Activated T-cell treated with anti-CD3 and anti-CD28 coated beads, Interleukin-2, amount 50 U/mL, for 24 hours (primary cell): ENCODE measurements at regions not wholly inside any gene's neighbourhood (a gene's known extent, or its start where the extent isn't known, plus 50 kb on each side); places are given as distances from the start of the nearest gene placed in this dataset.
"Not testable (repeated sequence)": the region's sequence is repeated elsewhere in the genome, so short reads cannot be mapped to it uniquely, and the experiment has no call there.

Experiments used
- DNase-seq: peaks from one replicate; pipeline ENCODE4 v3.0.0-alpha.2; 2020
- H3K27ac Mint-ChIP-seq: 2 replicates; pipeline ENCODE4 v1.8.0; 2020; ENCODE audit warnings: mild to moderate bottlenecking, mixed read lengths
- H3K27me3 Mint-ChIP-seq: 2 replicates; pipeline ENCODE4 v1.8.0; 2020; ENCODE audit warnings: mixed read lengths
- H3K36me3 Mint-ChIP-seq: 2 replicates; pipeline ENCODE4 v1.8.0; 2020; ENCODE audit warnings: low read depth, mixed read lengths
- H3K4me1 Mint-ChIP-seq: 2 replicates; pipeline ENCODE4 v1.8.0; 2020; ENCODE audit warnings: low read depth, mixed read lengths
- H3K4me3 Mint-ChIP-seq: 2 replicates; pipeline ENCODE4 v1.8.0; 2020; ENCODE audit warnings: mild to moderate bottlenecking, moderate library complexity, mixed read lengths
- H3K9me3 Mint-ChIP-seq: 2 replicates; pipeline ENCODE4 v1.8.0; 2020; ENCODE audit warnings: mixed read lengths

- Mint-ChIP-seq H3K27ac (no peak overlapping the region), H3K4me3 (no peak overlapping the region), H3K27me3 (peaks cover 24% of the 10 kb centered on the region), H3K9me3 (no peaks in the 10 kb centered on the region), H3K36me3 (no peaks in the 10 kb centered on the region), H3K4me1 (no peaks in the 10 kb centered on the region)
- DNase-seq, result no peak
Measured at GRCh38 chr12:105581420-105581819, 250.9 kb downstream of the C12orf75 start.

GRCh38 chr12:105585107-105585506, 254.6 kb downstream of the C12orf75 start:
- no peak overlapping the region for H3K4me3 Mint-ChIP-seq
- no peak for DNase-seq
- H3K9me3 Mint-ChIP-seq, result no peaks in the 10 kb centered on the region
- no peaks in the 10 kb centered on the region for H3K36me3 Mint-ChIP-seq
- peaks cover 14% of the 10 kb centered on the region for H3K27me3 Mint-ChIP-seq
- H3K4me1 Mint-ChIP-seq, result no peaks in the 10 kb centered on the region
- H3K27ac Mint-ChIP-seq, result no peak overlapping the region

GRCh38 chr12:105587237-105587636, 256.7 kb downstream of the C12orf75 start:
- H3K27ac Mint-ChIP-seq, result no peak overlapping the region
- no peak overlapping the region for H3K4me3 Mint-ChIP-seq
- no peaks in the 10 kb centered on the region for H3K9me3 Mint-ChIP-seq
- peaks cover 11% of the 10 kb centered on the region for H3K27me3 Mint-ChIP-seq
- DNase-seq, result no peak
- H3K36me3 Mint-ChIP-seq, result no peaks in the 10 kb centered on the region
- no peaks in the 10 kb centered on the region for H3K4me1 Mint-ChIP-seq

- no peak for DNase-seq
- Mint-ChIP-seq H3K27ac (no peak overlapping the region), H3K4me3 (no peak overlapping the region), H3K4me1 (no peaks in the 10 kb centered on the region), H3K9me3 (no peaks in the 10 kb centered on the region), H3K27me3 (peaks cover 11% of the 10 kb centered on the region), H3K36me3 (no peaks in the 10 kb centered on the region)
Measured at GRCh38 chr12:105588106-105588505, 257.6 kb downstream of the C12orf75 start.

GRCh38 chr12:105590571-105590970, 260.1 kb downstream of the C12orf75 start:
- DNase-seq, result no peak
- no peak overlapping the region for H3K27ac Mint-ChIP-seq
- peaks cover 5% of the 10 kb centered on the region for H3K27me3 Mint-ChIP-seq

GRCh38 chr12:105595440-105595839, 264.9 kb downstream of the C12orf75 start:
- Mint-ChIP-seq H3K9me3 (no peaks in the 10 kb centered on the region), H3K27ac (no peak overlapping the region), H3K4me3 (no peak overlapping the region)

More at GRCh38 chr12:105590571-105590970, 260.1 kb downstream of the C12orf75 start:
- H3K4me1 Mint-ChIP-seq, result no peaks in the 10 kb centered on the region
- H3K4me3 Mint-ChIP-seq, result no peak overlapping the region
- no peaks in the 10 kb centered on the region for H3K36me3 Mint-ChIP-seq
- no peaks in the 10 kb centered on the region for H3K9me3 Mint-ChIP-seq

GRCh38 chr12:105596731-105597130, 266.2 kb downstream of the C12orf75 start:
- DNase-seq, result no peak
- Mint-ChIP-seq H3K9me3 (no peaks in the 10 kb centered on the region), H3K27ac (no peak overlapping the region), H3K4me3 (no peak overlapping the region), H3K27me3 (peaks cover 9% of the 10 kb centered on the region), H3K4me1 (no peaks in the 10 kb centered on the region), H3K36me3 (no peaks in the 10 kb centered on the region)

More at GRCh38 chr12:105595440-105595839, 264.9 kb downstream of the C12orf75 start:
- Mint-ChIP-seq H3K36me3 (no peaks in the 10 kb centered on the region), H3K4me1 (no peaks in the 10 kb centered on the region), H3K27me3 (peaks cover 9% of the 10 kb centered on the region)
- no peak for DNase-seq

GRCh38 chr12:105598031-105598430, 267.5 kb downstream of the C12orf75 start:
- no peak overlapping the region for H3K27ac Mint-ChIP-seq
- DNase-seq, result no peak
- H3K27me3 Mint-ChIP-seq, result peaks cover 9% of the 10 kb centered on the region
- H3K9me3 Mint-ChIP-seq, result no peaks in the 10 kb centered on the region
- H3K4me3 Mint-ChIP-seq, result no peak overlapping the region
- H3K4me1 Mint-ChIP-seq, result peaks cover 5% of the 10 kb centered on the region
- no peaks in the 10 kb centered on the region for H3K36me3 Mint-ChIP-seq

- Mint-ChIP-seq H3K4me3 (no peak overlapping the region), H3K27ac (no peak overlapping the region), H3K4me1 (peaks cover 5% of the 10 kb centered on the region), H3K36me3 (no peaks in the 10 kb centered on the region), H3K27me3 (peaks cover 6% of the 10 kb centered on the region), H3K9me3 (no peaks in the 10 kb centered on the region)
- no peak for DNase-seq
Measured at GRCh38 chr12:105600911-105601545, 270.5 kb downstream of the C12orf75 start.

- H3K36me3 Mint-ChIP-seq, DNase-seq, H3K4me3 Mint-ChIP-seq, H3K9me3 Mint-ChIP-seq, H3K27me3 Mint-ChIP-seq, H3K27ac Mint-ChIP-seq, H3K4me1 Mint-ChIP-seq: not testable (repeated sequence)
Measured at GRCh38 chr12:105602312-105602711, 271.8 kb downstream of the C12orf75 start.

- H3K36me3 Mint-ChIP-seq, H3K4me1 Mint-ChIP-seq, H3K4me3 Mint-ChIP-seq, DNase-seq, H3K9me3 Mint-ChIP-seq, H3K27ac Mint-ChIP-seq, H3K27me3 Mint-ChIP-seq: not testable (repeated sequence)
Measured at GRCh38 chr12:105604281-105604680, 273.8 kb downstream of the C12orf75 start.

- H3K36me3 Mint-ChIP-seq, H3K27ac Mint-ChIP-seq, H3K9me3 Mint-ChIP-seq, H3K4me3 Mint-ChIP-seq, H3K4me1 Mint-ChIP-seq, DNase-seq, H3K27me3 Mint-ChIP-seq: not testable (repeated sequence)
Measured at GRCh38 chr12:105606613-105607012, 276.1 kb downstream of the C12orf75 start.

GRCh38 chr12:105609001-105609400, 278.5 kb downstream of the C12orf75 start:
- H3K27me3 Mint-ChIP-seq, H3K4me3 Mint-ChIP-seq, H3K4me1 Mint-ChIP-seq, H3K9me3 Mint-ChIP-seq, H3K36me3 Mint-ChIP-seq, DNase-seq, H3K27ac Mint-ChIP-seq: not testable (repeated sequence)

- Mint-ChIP-seq H3K27me3 (no peaks in the 10 kb centered on the region), H3K4me3 (no peak overlapping the region), H3K27ac (no peak overlapping the region), H3K36me3 (no peaks in the 10 kb centered on the region), H3K9me3 (no peaks in the 10 kb centered on the region), H3K4me1 (no peaks in the 10 kb centered on the region)
- no peak for DNase-seq
Measured at GRCh38 chr12:105610459-105610858, 280.0 kb downstream of the C12orf75 start.

- peaks cover under 1% of the 10 kb centered on the region for H3K27me3 Mint-ChIP-seq
- no peak overlapping the region for H3K4me3 Mint-ChIP-seq
- no peaks in the 10 kb centered on the region for H3K4me1 Mint-ChIP-seq
- no peak for DNase-seq
- H3K27ac Mint-ChIP-seq, result no peak overlapping the region
- H3K36me3 Mint-ChIP-seq, result no peaks in the 10 kb centered on the region
- no peaks in the 10 kb centered on the region for H3K9me3 Mint-ChIP-seq
Measured at GRCh38 chr12:105611340-105611739, 280.8 kb downstream of the C12orf75 start.

GRCh38 chr12:105613269-105613668, 282.8 kb downstream of the C12orf75 start:
- no peaks in the 10 kb centered on the region for H3K4me1 Mint-ChIP-seq
- peaks cover 2% of the 10 kb centered on the region for H3K27me3 Mint-ChIP-seq
- H3K9me3 Mint-ChIP-seq, result no peaks in the 10 kb centered on the region
- no peak overlapping the region for H3K4me3 Mint-ChIP-seq
- H3K27ac Mint-ChIP-seq, result no peak overlapping the region
- H3K36me3 Mint-ChIP-seq, result no peaks in the 10 kb centered on the region
- DNase-seq, result no peak
